HG03103 (cell line): ENCODE measurements at regions not wholly inside any gene's neighbourhood (a gene's known extent, or its start where the extent isn't known, plus 50 kb on each side); places are given as distances from the start of the nearest gene placed in this dataset.
"Not testable (repeated sequence)": the region's sequence is repeated elsewhere in the genome, so short reads cannot be mapped to it uniquely, and the experiment has no call there.

Source experiments
- ATAC-seq: cut with Tn5 transposase; IDR thresholded peaks from one replicate; pipeline ENCODE4 v1.9.1; 2021; ENCODE audit warnings: low read depth; ENCODE audit not compliant: unreplicated experiment

DNA sequence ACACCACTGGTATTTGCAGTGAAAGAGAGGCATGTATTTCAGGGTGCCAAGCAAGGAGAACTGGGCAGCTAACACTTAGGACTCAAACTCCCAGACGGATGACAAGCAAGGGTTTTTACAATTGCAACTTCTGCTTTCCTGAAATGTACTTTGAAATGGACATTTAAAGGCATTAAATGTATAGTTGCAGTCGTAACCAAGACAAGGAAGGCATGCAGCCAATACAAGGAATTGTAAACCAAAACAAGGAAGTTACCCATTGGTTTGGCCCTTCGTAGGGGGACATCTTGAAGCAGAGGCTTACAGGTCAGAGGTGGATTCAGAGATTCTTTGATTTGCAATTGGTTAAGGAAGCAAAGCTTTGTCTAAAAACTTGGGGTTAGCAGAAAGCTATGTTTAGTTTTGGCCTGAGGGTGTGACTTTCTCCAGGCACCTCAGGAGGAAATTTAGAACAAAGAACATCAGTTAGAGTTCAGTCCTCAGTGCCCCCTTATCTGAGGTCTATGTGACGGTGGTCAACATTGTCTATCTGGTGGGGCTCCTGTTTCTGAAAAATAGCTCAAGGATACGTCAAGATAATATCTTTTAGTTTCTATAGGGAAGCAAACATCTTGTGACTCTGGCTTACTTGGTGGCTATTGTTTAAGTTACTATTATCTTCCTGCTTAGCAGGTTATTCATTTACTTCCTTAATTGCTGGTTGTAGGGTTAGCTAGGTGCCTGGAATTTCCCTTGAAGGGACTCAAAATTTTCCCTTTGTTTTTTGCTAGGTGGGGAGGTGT, 266.0 kb downstream of the CD83 start:
- ATAC-seq: no peak

- ATAC-seq: no peak
Observed at GRCh38 chr6:14384175-14384949, 266.8 kb downstream of the CD83 start.

- no peak for ATAC-seq
Observed at GRCh38 chr6:14386263-14386662, 268.7 kb downstream of the CD83 start.

GRCh38 chr6:14386668-14387067, 269.1 kb downstream of the CD83 start:
- no peak for ATAC-seq

GRCh38 chr6:14388371-14388770, 270.8 kb downstream of the CD83 start:
- no peak for ATAC-seq

GRCh38 chr6:14389776-14390175, 272.2 kb downstream of the CD83 start:
- not testable (repeated sequence) for ATAC-seq

- no peak for ATAC-seq
Observed at GRCh38 chr6:14390805-14391204, 273.2 kb downstream of the CD83 start.

DNA sequence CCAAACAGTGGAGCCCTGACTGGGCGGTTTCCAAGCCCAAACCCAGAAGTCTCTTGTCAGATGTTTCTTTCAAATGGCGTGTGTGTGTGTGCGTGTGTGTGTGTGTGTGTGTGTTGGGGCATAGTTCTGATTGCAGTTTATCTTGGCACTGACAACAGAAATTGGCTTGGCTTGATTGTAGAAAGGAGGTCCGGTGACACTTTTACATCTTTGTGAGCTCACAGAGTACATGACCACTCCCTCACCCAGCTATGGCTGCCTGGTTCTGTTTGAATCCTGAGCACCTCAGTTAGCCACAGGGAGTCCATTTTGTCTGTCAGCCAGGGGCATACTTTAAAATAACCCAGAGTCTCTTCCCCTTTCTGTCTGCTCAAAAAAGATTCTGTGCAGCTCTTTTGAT, 276.3 kb downstream of the CD83 start:
- ATAC-seq: no peak

DNA sequence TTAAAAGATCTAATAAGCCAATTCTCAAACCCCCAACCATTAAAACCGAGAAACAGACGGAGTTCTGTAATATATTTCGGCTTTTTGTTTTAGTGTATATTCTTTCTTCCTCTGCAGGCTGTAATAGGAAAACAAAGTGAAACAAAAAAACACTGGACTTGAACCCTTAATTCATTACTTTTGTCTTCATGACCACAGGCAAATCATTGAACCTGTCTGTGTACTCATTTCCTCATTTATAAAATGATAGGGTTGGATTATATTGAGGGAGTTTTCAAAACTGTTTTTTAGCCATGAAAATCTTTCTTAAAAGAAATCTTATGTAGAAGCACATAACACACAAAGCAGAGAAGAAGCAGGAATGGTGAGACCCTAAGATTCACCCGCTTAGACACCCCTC, 278.8 kb downstream of the CD83 start:
- no peak for ATAC-seq

GRCh38 chr6:14396826-14397517, 279.4 kb downstream of the CD83 start:
- no peak for ATAC-seq

DNA sequence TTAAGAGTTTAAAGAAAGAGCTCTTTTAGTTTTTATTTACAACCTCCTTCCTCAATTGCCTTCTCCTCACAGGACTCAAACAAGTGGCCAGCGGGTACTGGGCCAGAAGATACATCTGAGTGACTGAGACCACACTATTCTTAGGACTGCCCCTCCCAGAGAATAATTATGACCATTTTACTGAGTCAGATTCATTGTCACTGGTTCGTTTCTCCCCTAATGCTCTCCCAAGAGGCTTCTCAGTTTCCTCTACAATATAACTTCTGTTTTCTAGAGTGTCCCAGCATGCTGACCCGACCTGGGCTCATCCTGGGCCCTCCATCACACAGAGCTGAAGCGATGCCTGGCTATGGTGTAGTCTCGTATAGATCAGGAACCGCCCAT, 279.9 kb downstream of the CD83 start:
- ATAC-seq: no peak

DNA sequence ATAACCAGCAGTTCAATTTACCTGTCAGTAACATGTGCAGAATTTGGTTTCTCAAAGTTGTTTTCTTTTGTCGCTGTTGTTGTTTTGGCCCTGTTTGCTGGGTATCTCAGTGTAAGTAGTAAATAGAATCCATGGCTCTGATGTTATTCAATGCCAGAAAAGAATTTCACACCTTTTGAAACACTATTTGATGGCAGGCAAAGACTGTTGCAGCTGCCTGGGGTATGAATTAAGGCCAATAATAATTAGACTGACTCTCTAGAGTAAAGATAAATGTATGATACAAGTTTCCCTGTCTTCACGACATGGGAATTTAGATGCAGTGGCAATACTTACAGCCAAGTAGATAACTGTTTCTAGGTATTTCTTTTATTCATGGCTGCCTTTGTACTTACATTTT, 281.4 kb downstream of the CD83 start:
- no peak for ATAC-seq

DNA sequence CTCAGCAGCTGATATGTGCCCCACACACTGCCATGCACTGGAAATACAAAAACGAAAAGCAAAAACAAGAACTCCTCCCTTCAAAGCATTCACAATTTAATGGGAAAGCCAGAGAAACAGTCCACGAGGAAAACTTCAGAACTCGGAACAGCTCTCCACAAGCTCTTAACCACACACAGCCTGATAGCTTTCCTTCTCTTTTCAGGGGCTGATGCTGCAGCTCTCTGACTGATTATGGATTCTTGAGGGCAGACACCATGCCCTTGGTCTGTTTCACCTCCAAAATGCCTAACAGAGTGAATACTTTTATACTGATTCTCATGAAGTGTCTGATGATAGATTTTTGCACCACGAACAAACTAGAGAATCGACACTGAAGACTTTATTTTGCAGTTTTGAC, 282.1 kb downstream of the CD83 start:
- no peak for ATAC-seq

DNA sequence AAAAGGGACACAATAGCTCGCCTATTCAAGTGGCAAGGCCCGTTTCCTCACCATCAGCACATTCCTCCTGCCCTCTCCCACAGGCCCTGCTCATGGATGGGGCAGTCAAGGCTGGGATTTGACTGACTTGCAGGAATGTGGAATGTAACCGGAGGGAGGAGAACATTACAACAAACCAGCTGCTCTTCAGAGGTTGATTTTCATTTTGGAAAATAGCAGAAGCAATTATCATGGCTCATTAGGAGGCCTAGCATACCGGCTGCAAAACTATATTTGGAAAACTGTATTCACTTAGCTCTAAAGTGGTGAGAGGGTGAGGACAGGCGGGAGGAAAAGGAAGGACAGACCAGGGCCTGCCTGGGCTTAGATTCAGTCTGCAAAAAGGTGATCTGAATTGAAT, 283.7 kb downstream of the CD83 start:
- no peak for ATAC-seq

DNA sequence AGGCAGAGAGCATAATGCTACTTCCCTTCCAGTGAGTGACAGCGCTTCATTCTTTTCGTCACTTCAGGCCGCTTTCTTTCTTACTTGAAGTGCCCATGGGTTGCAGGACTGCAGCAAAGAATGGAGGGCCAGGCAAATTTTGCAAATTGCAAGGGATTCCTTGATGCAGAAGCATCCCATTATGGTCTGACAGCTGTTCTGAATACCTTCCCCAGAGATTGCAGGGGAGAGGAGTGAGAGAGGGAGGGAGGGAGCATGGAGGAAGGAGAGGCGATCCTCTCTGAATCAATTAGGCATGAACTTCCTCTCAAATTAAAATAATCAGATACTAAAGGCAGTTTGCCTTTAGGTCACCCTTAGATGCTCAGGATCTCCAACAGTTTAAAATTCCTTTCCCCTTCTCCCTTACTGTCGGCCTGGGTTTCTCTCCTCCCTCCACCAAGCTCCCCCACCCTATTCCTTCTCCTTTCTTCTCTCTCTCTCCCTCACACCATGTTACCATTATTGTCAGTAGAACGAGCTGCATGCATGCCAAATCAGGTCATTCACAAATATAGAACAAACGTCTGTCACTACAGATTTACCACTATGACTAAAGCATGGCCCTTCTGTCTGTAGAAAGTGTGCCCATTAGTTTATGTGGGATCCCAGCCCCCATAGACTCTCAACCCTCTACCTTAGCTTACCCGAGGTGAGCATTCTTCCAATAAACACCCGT, 289.2 kb downstream of the CD83 start:
- no peak for ATAC-seq

DNA sequence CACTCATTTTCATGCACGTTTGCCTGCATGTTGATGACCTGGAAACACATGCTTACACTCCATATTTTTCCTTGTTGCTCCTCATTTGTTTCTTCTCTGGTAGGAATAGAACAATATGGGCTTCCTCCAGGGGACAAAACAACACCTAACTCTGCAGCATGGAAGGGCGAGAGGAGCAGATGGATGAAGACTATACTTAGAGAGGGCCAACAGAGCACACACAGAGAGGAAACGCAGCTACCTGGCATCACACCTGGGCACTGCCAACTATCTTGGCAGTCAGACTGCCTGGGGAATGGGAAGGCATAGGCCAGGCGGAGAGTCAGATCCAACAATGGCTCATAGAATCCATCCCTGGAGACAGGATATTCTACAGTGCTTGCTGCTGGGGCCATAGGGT, 290.9 kb downstream of the CD83 start:
- no peak for ATAC-seq

- ATAC-seq: no peak
Observed at GRCh38 chr6:14412026-14412425, 294.5 kb downstream of the CD83 start.

DNA sequence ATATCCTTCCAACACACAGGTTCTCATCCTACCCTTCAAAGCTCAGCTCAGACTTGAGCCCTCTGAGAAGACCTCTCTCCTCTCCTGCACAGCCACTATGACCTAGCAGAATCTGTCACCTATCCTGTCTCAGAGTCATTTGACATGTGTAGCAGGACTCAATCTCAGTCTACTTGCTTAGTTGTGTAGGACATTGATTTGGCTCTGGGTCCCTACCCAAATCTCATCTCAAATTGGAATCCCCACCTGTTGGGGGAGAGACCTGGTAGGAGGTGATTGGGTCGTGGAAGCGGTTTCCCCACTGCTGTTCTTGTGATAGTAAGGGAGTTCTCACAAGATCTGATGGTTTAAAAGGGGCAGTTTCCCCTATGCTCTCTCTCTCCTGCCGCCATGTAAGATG, 297.9 kb downstream of the CD83 start:
- ATAC-seq: no peak

GRCh38 chr6:14417377-14417776, 299.8 kb downstream of the CD83 start:
- ATAC-seq: no peak

- ATAC-seq: not testable (repeated sequence)
Observed at GRCh38 chr6:14419224-14419623, 301.7 kb downstream of the CD83 start.

- ATAC-seq: no peak
Observed at GRCh38 chr6:14422061-14422460, 304.5 kb downstream of the CD83 start.
